ENCODE measurements at regions not wholly inside any gene's neighbourhood (a gene's known extent, or its start where the extent isn't known, plus 50 kb on each side); places are given as distances from the start of the nearest gene placed in this dataset.

GRCh38 chr2:150225030-150225429 is 262.4 kb downstream of the RND3 start:
- TF ChIP-seq BCOR (IDR thresholded peaks at IDR 0.05) (no peak), EP300 (IDR thresholded peaks at IDR 0.05; ENCODE audit: low read length) (no peak), KLF6 (CRISPR knock-in tag; IDR thresholded peaks at IDR 0.05; ENCODE audit: borderline replicate concordance) (no peak), RBFOX2 (IDR thresholded peaks at IDR 0.05; ENCODE audit: low read depth, low read length) (no peak), FUS (optimal IDR thresholded peaks at IDR 0.05; ENCODE audit: low read depth, low read length) (no peak), CTCF (IDR thresholded peaks at IDR 0.05 in 2 of 3, conservative IDR thresholded peaks at IDR 0.05 in 1 of 3; ENCODE audit: insufficient read depth in 2 of 3, low read depth in 1 of 3, low read length in 3 of 3) (no peak)

All from K562 (cell line).